ENCODE measurements at regions not wholly inside any gene's neighbourhood (a gene's known extent, or its start where the extent isn't known, plus 50 kb on each side); places are given as distances from the start of the nearest gene placed in this dataset.

GRCh38 chr1:238675221-238675620 is 711.1 kb upstream of the CHRM3 start:
- WGBS (ENCODE audit: low lambda C conversion rate) = 3% methylated on average over 1 of the region's 1 CpG
- FAIRE-seq = no peak
- H3K4me3 ChIP-seq (replicated peaks in 1 of 3; ENCODE audit: insufficient read depth in 1 of 3, low read depth in 2 of 3, low read length in 3 of 3) = no peak overlapping the region
- peaks cover 85% of the 10 kb centered on the region for H3K9me3 ChIP-seq (ENCODE audit: low read length)
- CTCF ChIA-PET (ENCODE audit: low intra/inter-chr PET ratio, low total read pairs) = no interaction called here
- intact Hi-C loops (cut with micrococcal nuclease; ENCODE audit: unreplicated experiment) = no loop called here
- BruUV-seq (replicated peaks) = no TSS peak
- H3K79me2 ChIP-seq (ENCODE audit: insufficient read depth, low read length) = no peaks in the 10 kb centered on the region
- H3K27me3 ChIP-seq (ENCODE audit: control insufficient read depth in 1 of 2, insufficient read depth in 2 of 2, low read length in 2 of 2) = no peaks in the 10 kb centered on the region
- no peak overlapping the region for H3K9ac ChIP-seq (ENCODE audit: insufficient read depth, low read depth, low read length)
- no peak for TF ChIP-seq KLF11 (CRISPR knock-in tag; IDR thresholded peaks at IDR 0.05)
- H4K20me1 ChIP-seq (ENCODE audit: insufficient read depth, low read length) = no peaks in the 10 kb centered on the region
- H3K4me2 ChIP-seq (ENCODE audit: low read depth, low read length) = no peak overlapping the region
- no peak for DNase-seq (ENCODE audit: low spot score)
- POLR2A ChIA-PET = no interaction called here
- H3K4me1 ChIP-seq (ENCODE audit: insufficient read depth, low read length) = no peaks in the 10 kb centered on the region
- no peaks in the 10 kb centered on the region for H3K36me3 ChIP-seq (replicated peaks in 1 of 2; ENCODE audit: control insufficient read depth in 1 of 2, insufficient read depth in 2 of 2, low read length in 2 of 2)
- no peak overlapping the region for H3K27ac ChIP-seq (ENCODE audit: extremely low read length, insufficient read depth, low read length)
- in situ Hi-C loops (cut with HindIII; ENCODE audit: extremely low pct_ligation_motif_present, low pct_unique_long_range_greater_than_20kb) = no loop called here
- no peak for ATAC-seq
- no peak overlapping the region for H2AFZ ChIP-seq (ENCODE audit: low read length)

DNA sequence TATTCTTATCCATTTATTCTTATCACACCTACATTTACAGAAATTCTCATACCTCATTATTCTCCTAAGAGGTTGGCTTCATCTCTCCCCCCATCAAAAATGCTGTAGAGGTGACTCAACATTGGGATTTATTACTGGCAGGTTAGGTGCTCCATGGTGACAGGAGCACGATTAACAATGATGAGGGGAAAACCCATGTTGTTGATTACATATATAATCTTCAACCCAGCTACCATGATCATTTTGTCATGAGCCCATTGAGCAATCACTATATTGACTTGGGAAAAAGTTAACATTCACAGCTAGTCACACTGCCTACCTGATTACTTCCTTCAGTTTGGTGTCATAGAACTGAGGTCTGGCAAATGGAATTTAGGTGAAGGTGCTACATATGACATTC is 712.1 kb upstream of the CHRM3 start:
- H3K79me2 ChIP-seq (ENCODE audit: insufficient read depth, low read length) = no peaks in the 10 kb centered on the region
- BruUV-seq (replicated peaks) = no TSS peak
- 0% methylated on average over 1 of the region's 1 CpG for WGBS (ENCODE audit: low lambda C conversion rate)
- no peaks in the 10 kb centered on the region for H3K27me3 ChIP-seq (ENCODE audit: control insufficient read depth in 1 of 2, insufficient read depth in 2 of 2, low read length in 2 of 2)
- H3K4me3 ChIP-seq (replicated peaks in 1 of 3; ENCODE audit: insufficient read depth in 1 of 3, low read depth in 2 of 3, low read length in 3 of 3) = no peak overlapping the region
- DNase-seq (ENCODE audit: low spot score) (no peak), FAIRE-seq (no peak), ATAC-seq (no peak)
- H3K36me3 ChIP-seq (replicated peaks in 1 of 2; ENCODE audit: control insufficient read depth in 1 of 2, insufficient read depth in 2 of 2, low read length in 2 of 2) = no peaks in the 10 kb centered on the region
- no peak overlapping the region for H3K9ac ChIP-seq (ENCODE audit: insufficient read depth, low read depth, low read length)
- intact Hi-C loops (cut with micrococcal nuclease; ENCODE audit: unreplicated experiment) (no loop called here), in situ Hi-C loops (cut with HindIII; ENCODE audit: extremely low pct_ligation_motif_present, low pct_unique_long_range_greater_than_20kb) (no loop called here)
- CTCF ChIA-PET (ENCODE audit: low intra/inter-chr PET ratio, low total read pairs) = no interaction called here
- H3K27ac ChIP-seq (ENCODE audit: extremely low read length, insufficient read depth, low read length) = no peak overlapping the region
- H3K4me1 ChIP-seq (ENCODE audit: insufficient read depth, low read length) = no peaks in the 10 kb centered on the region
- POLR2A ChIA-PET = no interaction called here
- no peak overlapping the region for H2AFZ ChIP-seq (ENCODE audit: low read length)
- no peaks in the 10 kb centered on the region for H4K20me1 ChIP-seq (ENCODE audit: insufficient read depth, low read length)
- H3K9me3 ChIP-seq (ENCODE audit: low read length) = peaks cover 85% of the 10 kb centered on the region
- H3K4me2 ChIP-seq (ENCODE audit: low read depth, low read length) = no peak overlapping the region
- TF ChIP-seq STAG1 (CRISPR knock-in tag; IDR thresholded peaks at IDR 0.05) = no peak
- no peak for TF ChIP-seq HNF4G (IDR thresholded peaks at IDR 0.05; ENCODE audit: borderline replicate concordance, low read depth, low read length)
- TF ChIP-seq HNF4G (CRISPR knock-in tag; IDR thresholded peaks at IDR 0.05; ENCODE audit: borderline replicate concordance, low read depth) = no peak
- no peak for TF ChIP-seq ZSCAN5A (CRISPR knock-in tag; IDR thresholded peaks at IDR 0.05; ENCODE audit: borderline replicate concordance)
- TF ChIP-seq CREB3 (CRISPR knock-in tag; IDR thresholded peaks at IDR 0.05) = no peak
- no peak for TF ChIP-seq EHMT2 (IDR thresholded peaks at IDR 0.05; ENCODE audit: borderline replicate concordance, low read depth, low read length)
- no peak for TF ChIP-seq BCL6 (CRISPR knock-in tag; IDR thresholded peaks at IDR 0.05)
- TF ChIP-seq CC2D1A (CRISPR knock-in tag; IDR thresholded peaks at IDR 0.05) = no peak
- TF ChIP-seq, protein P1, sequence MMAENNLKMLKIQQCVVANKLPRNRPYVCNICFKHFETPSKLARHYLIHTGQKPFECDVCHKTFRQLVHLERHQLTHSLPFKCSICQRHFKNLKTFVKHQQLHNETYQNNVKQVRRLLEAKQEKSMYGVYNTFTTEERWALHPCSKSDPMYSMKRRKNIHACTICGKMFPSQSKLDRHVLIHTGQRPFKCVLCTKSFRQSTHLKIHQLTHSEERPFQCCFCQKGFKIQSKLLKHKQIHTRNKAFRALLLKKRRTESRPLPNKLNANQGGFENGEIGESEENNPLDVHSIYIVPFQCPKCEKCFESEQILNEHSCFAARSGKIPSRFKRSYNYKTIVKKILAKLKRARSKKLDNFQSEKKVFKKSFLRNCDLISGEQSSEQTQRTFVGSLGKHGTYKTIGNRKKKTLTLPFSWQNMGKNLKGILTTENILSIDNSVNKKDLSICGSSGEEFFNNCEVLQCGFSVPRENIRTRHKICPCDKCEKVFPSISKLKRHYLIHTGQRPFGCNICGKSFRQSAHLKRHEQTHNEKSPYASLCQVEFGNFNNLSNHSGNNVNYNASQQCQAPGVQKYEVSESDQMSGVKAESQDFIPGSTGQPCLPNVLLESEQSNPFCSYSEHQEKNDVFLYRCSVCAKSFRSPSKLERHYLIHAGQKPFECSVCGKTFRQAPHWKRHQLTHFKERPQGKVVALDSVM (CRISPR knock-in tag; IDR thresholded peaks at IDR 0.05) = no peak
- TF ChIP-seq SSRP1 (CRISPR knock-in tag; IDR thresholded peaks at IDR 0.05) = no peak
- no peak for TF ChIP-seq MLXIP (CRISPR knock-in tag; IDR thresholded peaks at IDR 0.05; ENCODE audit: borderline replicate concordance)
- no peak for TF ChIP-seq HOXA3 (CRISPR knock-in tag; IDR thresholded peaks at IDR 0.05)
